Colonic mucosa (tissue), 4 donors: ENCODE measurements at regions not wholly inside any gene's neighbourhood (a gene's known extent, or its start where the extent isn't known, plus 50 kb on each side); places are given as distances from the start of the nearest gene placed in this dataset.

ENCODE experiments used
- DNase-seq: peaks from one replicate; pipeline ENCODE4 v3.0.0-alpha.2; 2020
- H3K27ac ChIP-seq: fragments of 200-600 bp; one replicate; pipeline ENCODE4 v1.8.0; 2021
- H3K27me3 ChIP-seq: fragments of 200-600 bp; one replicate; pipeline ENCODE4 v1.8.0; 2021
- H3K36me3 ChIP-seq: fragments of 200-600 bp; one replicate; pipeline ENCODE4 v1.8.0; 2021
- H3K4me1 ChIP-seq: fragments of 200-600 bp; one replicate; pipeline ENCODE4 v1.8.0; 2021; ENCODE audit warnings: mild to moderate bottlenecking
- H3K4me3 ChIP-seq: fragments of 200-600 bp; one replicate; pipeline ENCODE4 v1.8.0; 2021
- H3K9ac ChIP-seq, 2 donors: one replicate each; pipeline ENCODE4 v1.7.0; 2013; ENCODE audit warnings: control low read depth in 2 of 2, low read depth in 2 of 2, low read length in 2 of 2
- H3K9me3 ChIP-seq: fragments of 200-600 bp; one replicate; pipeline ENCODE4 v1.8.0; 2021
- intact Hi-C: fragments of 100-400 bp; cut with DNase I; formaldehyde crosslinking; loops from one replicate; pipeline ENCODE4 v1.14.1; 2022
- TF ChIP-seq, protein P1 (sequence below): fragments of 200-600 bp; IDR thresholded peaks from one replicate; pipeline ENCODE4 v1.8.0; 2022; ENCODE audit warnings: antibody characterized with exemption, mild to moderate bottlenecking
- donor health status: healthy.
- donor health status: DM: no; HTN: no; CAD: no.
- donor health status: DM: no; HTN: no; CAD: no.

DNA sequence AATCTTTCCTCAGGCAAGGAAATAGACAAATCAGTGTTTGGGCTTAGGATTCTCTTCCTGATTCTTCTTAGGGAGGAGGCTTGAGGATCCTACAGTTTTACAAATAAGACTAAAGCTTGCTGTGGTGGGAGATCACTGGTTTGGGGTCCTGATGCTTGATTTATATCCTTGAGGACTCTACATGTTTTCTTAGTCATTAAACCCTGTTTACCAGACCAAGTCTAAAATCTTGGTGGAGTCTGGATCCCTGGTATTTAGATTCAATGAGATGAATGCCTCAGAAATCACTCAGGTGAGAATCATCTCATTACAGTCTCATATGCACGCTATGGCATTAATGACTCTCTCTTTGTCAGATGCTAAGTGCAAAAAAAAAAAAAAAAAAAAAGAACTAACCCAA lies 304.3 kb upstream of the SALL1 start:
- H3K27me3 ChIP-seq = no peaks in the 10 kb centered on the region
- intact Hi-C loops = no loop called here
- no peaks in the 10 kb centered on the region for H3K4me1 ChIP-seq
- H3K27ac ChIP-seq = no peak overlapping the region
- no peaks in the 10 kb centered on the region for H3K9me3 ChIP-seq
- no peak overlapping the region for H3K4me3 ChIP-seq
- no peaks in the 10 kb centered on the region for H3K36me3 ChIP-seq
- no peak overlapping the region for H3K9ac ChIP-seq
- TF ChIP-seq, protein P1, sequence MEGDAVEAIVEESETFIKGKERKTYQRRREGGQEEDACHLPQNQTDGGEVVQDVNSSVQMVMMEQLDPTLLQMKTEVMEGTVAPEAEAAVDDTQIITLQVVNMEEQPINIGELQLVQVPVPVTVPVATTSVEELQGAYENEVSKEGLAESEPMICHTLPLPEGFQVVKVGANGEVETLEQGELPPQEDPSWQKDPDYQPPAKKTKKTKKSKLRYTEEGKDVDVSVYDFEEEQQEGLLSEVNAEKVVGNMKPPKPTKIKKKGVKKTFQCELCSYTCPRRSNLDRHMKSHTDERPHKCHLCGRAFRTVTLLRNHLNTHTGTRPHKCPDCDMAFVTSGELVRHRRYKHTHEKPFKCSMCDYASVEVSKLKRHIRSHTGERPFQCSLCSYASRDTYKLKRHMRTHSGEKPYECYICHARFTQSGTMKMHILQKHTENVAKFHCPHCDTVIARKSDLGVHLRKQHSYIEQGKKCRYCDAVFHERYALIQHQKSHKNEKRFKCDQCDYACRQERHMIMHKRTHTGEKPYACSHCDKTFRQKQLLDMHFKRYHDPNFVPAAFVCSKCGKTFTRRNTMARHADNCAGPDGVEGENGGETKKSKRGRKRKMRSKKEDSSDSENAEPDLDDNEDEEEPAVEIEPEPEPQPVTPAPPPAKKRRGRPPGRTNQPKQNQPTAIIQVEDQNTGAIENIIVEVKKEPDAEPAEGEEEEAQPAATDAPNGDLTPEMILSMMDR = no peak
- no peak for DNase-seq

DNA sequence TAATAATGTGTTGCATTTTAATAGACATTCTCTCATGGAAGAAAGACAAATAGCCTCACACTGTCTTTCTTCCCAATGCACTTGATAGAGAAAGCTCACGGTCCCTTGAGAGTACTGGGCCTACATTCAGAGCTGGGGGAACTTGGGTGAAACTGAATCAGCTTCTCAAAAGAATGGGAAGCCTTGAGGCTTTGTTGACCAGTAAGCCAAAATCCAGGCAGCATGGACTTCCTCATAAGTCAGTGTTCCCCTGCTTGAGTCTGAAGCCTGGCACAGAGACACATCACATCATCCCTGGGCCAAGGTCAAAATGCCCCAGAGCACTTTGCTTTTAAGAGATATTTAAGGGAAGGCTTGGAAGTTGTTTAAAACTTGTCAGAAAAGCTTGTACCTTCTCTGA lies 302.2 kb upstream of the SALL1 start:
- H3K9ac ChIP-seq = no peak overlapping the region
- H3K9me3 ChIP-seq = no peaks in the 10 kb centered on the region
- intact Hi-C loops = no loop called here
- H3K27me3 ChIP-seq = no peaks in the 10 kb centered on the region
- no peaks in the 10 kb centered on the region for H3K4me1 ChIP-seq
- TF ChIP-seq, protein P1 = no peak
- DNase-seq = no peak
- no peaks in the 10 kb centered on the region for H3K36me3 ChIP-seq
- no peak overlapping the region for H3K4me3 ChIP-seq
- no peak overlapping the region for H3K27ac ChIP-seq

DNA sequence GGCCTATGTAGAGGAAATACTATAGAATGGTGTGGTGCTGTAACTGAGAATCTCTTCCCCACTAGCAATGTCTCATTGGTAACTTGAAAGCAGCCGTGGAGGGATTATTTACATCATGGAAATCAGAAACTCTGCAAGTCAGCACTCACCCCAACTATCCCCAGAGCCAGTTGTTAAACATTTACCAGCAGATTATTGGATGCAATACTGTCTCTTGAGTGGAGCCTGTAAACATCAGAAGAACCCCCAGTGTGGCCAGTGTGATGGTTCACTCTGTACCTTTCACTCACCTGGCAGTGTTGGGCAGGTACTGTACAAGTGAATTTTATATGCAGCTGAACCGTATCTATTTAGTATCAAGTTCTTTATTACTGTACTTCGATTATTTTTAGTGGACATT lies 299.8 kb upstream of the SALL1 start:
- Histone ChIP-seq H3K4me3 (no peak overlapping the region), H3K27me3 (no peaks in the 10 kb centered on the region), H3K9ac (no peak overlapping the region), H3K9me3 (no peaks in the 10 kb centered on the region), H3K36me3 (no peaks in the 10 kb centered on the region), H3K27ac (no peak overlapping the region), H3K4me1 (no peaks in the 10 kb centered on the region)
- no peak for DNase-seq
- intact Hi-C loops = no loop called here
- TF ChIP-seq, protein P1 = no peak

DNA sequence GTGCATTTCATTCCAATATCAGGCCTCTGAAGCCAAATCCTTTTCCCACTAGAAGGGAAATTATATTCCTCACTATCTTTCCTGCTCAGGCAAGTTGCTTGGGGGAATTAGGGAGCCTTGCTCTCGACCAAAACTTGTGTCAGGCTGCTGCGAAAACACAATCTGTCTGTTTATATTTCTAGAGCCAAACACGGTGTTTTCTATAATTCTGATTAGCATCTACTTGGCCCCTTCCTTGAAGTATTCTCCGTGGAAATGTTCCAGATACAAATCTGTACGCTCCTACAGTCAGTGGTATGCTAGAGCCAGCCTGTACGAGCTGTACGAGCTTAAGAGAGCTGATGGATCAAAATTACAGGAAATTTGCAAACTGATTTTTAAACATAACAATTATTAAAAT lies 299.3 kb upstream of the SALL1 start:
- H3K4me3 ChIP-seq = no peak overlapping the region
- H3K4me1 ChIP-seq = no peaks in the 10 kb centered on the region
- no peaks in the 10 kb centered on the region for H3K27me3 ChIP-seq
- no peak for DNase-seq
- H3K36me3 ChIP-seq = no peaks in the 10 kb centered on the region
- no peaks in the 10 kb centered on the region for H3K9me3 ChIP-seq
- intact Hi-C loops = no loop called here
- H3K27ac ChIP-seq = no peak overlapping the region
- TF ChIP-seq, protein P1 = no peak
- no peak overlapping the region for H3K9ac ChIP-seq

DNA sequence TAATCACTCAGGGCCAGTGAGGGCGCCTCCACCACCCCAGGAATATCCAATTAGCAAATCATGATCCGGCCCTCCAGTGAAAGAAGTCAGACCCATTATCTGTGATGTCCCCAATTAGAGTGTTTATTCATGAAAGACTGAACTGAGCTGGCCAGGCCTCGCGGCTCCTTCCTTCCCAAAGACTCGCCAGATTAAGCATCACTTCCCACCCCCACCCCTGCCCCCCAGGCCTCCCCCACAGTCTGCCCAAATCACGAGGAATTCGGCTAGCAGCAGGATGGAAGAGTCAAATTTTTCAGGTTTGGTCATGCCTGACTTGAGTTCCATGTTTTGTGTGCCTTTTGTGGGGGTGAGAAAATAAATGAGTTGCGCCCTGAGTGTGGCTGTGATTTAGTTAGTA lies 298.4 kb upstream of the SALL1 start:
- no peaks in the 10 kb centered on the region for H3K36me3 ChIP-seq
- DNase-seq = no peak
- no peak overlapping the region for H3K27ac ChIP-seq
- no peak overlapping the region for H3K4me3 ChIP-seq
- TF ChIP-seq, protein P1 = no peak
- no peaks in the 10 kb centered on the region for H3K9me3 ChIP-seq
- intact Hi-C loops = no loop called here
- no peaks in the 10 kb centered on the region for H3K27me3 ChIP-seq
- no peaks in the 10 kb centered on the region for H3K4me1 ChIP-seq
- no peak overlapping the region for H3K9ac ChIP-seq

DNA sequence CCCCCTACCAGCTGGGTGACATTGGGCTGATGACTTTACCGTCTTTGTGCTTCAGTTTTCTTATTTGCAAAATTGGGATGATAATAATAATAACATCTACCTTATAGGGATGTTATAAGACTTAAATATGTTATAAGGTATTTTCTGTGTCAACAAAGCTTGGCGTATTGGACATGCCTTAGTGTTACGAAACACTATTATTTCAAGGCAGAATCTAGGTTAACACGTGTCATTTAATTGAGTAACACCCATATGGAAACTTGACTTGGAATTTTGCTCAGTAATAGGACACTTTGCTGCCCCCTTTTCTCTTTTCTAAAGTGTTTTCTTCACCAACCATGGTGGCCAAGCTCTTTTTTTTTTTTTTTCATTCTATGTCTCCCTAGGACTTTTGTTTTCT lies 294.2 kb upstream of the SALL1 start:
- no peaks in the 10 kb centered on the region for H3K36me3 ChIP-seq
- no peaks in the 10 kb centered on the region for H3K9me3 ChIP-seq
- H3K4me1 ChIP-seq = no peaks in the 10 kb centered on the region
- intact Hi-C loops = no loop called here
- DNase-seq = no peak
- no peak overlapping the region for H3K9ac ChIP-seq
- H3K27ac ChIP-seq = no peak overlapping the region
- no peak overlapping the region for H3K4me3 ChIP-seq
- no peaks in the 10 kb centered on the region for H3K27me3 ChIP-seq
- TF ChIP-seq, protein P1 = no peak
